Chondrocyte (in vitro differentiated cells): ENCODE measurements at regions not wholly inside any gene's neighbourhood (a gene's known extent, or its start where the extent isn't known, plus 50 kb on each side); places are given as distances from the start of the nearest gene placed in this dataset.

Experiments
- DNase-seq: peaks from one replicate; pipeline ENCODE4 v3.0.0; 2021; ENCODE audit warnings: mixed read lengths, low spot score
- H3K27ac Mint-ChIP-seq: one replicate; pipeline ENCODE4 v1.8.0; 2021; ENCODE audit warnings: mild to moderate bottlenecking, moderate library complexity, mixed read lengths; ENCODE audit not compliant: unreplicated experiment
- H3K27me3 Mint-ChIP-seq: 2 replicates; pipeline ENCODE4 v1.8.0; 2021; ENCODE audit warnings: low read depth, mixed read lengths
- H3K36me3 Mint-ChIP-seq: 2 replicates; pipeline ENCODE4 v1.8.0; 2021; ENCODE audit warnings: low read depth, mixed read lengths
- H3K4me1 Mint-ChIP-seq: 2 replicates; pipeline ENCODE4 v1.8.0; 2021; ENCODE audit warnings: low read depth, mild to moderate bottlenecking, mixed read lengths
- H3K4me3 Mint-ChIP-seq: one replicate; pipeline ENCODE4 v1.8.0; 2021; ENCODE audit warnings: mild to moderate bottlenecking, moderate library complexity, mixed read lengths; ENCODE audit not compliant: unreplicated experiment
- H3K9me3 Mint-ChIP-seq: 2 replicates; pipeline ENCODE4 v1.8.0; 2021; ENCODE audit warnings: low read depth, mixed read lengths
- CTCF ChIP-seq: fragments of 200-600 bp; sonication (generic); IDR thresholded peaks from 2 replicates; pipeline ENCODE4 v1.5.0; 2021; ENCODE audit warnings: antibody characterized with exemption, mild to moderate bottlenecking, moderate library complexity

DNA sequence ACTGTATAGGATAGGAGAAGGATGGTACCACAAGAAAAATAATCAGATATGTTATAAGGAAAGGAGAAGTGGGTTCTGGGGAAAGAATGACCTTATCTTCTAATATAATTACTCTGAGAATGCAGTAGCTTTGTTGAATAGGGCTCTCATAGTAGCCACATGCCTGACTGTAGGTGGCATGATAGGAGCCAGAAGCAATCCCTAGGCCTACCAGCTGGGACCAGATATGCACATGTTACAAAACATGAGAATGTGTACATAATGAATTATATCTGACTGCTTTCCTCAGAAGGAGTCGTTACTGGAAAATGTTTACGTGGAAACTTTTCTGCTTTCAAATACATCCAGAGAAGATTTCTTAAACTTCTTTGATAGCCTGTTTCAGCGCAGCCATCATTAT is 53.2 kb upstream of the FAM3C start:
- H3K9me3 Mint-ChIP-seq = peaks cover 12% of the 10 kb centered on the region
- H3K4me1 Mint-ChIP-seq = peaks cover 22% of the 10 kb centered on the region
- H3K36me3 Mint-ChIP-seq = peaks cover 2% of the 10 kb centered on the region
- no peak overlapping the region for H3K4me3 Mint-ChIP-seq
- H3K27ac Mint-ChIP-seq = no peak overlapping the region
- H3K27me3 Mint-ChIP-seq = no peaks in the 10 kb centered on the region
- peak; percentile 30 for TF ChIP-seq CTCF
- DNase-seq = no peak

- Mint-ChIP-seq H3K4me1 (peaks cover 22% of the 10 kb centered on the region), H3K36me3 (peaks cover under 1% of the 10 kb centered on the region), H3K4me3 (no peak overlapping the region), H3K9me3 (peaks cover 9% of the 10 kb centered on the region), H3K27ac (no peak overlapping the region), H3K27me3 (no peaks in the 10 kb centered on the region)
- no peak for DNase-seq
- no peak for TF ChIP-seq CTCF
Observed at GRCh38 chr7:121448429-121448828, 52.3 kb upstream of the FAM3C start.

- H3K36me3 Mint-ChIP-seq = no peaks in the 10 kb centered on the region
- no peak overlapping the region for H3K4me3 Mint-ChIP-seq
- peaks cover 3% of the 10 kb centered on the region for H3K9me3 Mint-ChIP-seq
- H3K27ac Mint-ChIP-seq = no peak overlapping the region
- no peak for TF ChIP-seq CTCF
- no peaks in the 10 kb centered on the region for H3K27me3 Mint-ChIP-seq
- DNase-seq = no peak
- peaks cover 22% of the 10 kb centered on the region for H3K4me1 Mint-ChIP-seq
Observed at GRCh38 chr7:121447911-121448300, 51.8 kb upstream of the FAM3C start.

GRCh38 chr7:121447243-121447910 is 51.3 kb upstream of the FAM3C start:
- Mint-ChIP-seq H3K27ac (peak overlapping the region; percentile 65), H3K4me1 (peaks cover 22% of the 10 kb centered on the region), H3K27me3 (no peaks in the 10 kb centered on the region), H3K4me3 (no peak overlapping the region), H3K9me3 (no peaks in the 10 kb centered on the region), H3K36me3 (no peaks in the 10 kb centered on the region)
- TF ChIP-seq CTCF = no peak
- no peak for DNase-seq

DNA sequence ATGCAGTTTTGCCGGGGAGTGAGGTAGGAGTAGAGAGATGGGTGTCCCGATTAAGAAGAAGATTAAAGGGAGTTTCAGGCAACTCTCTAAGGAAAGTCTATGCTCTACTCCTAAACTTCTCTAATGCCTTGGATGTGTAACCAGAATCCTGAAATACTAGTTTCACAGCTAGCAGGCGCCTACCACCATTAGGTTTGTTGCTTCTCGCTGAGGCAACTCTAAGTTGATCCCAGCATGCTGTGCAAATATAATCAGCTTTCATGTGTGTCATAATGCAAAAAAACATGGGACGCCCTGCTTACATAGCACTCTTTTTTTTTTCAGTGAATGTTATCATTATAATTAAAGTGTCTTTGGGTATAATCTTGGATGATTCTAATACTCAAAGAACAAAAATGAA is 50.4 kb upstream of the FAM3C start:
- no peaks in the 10 kb centered on the region for H3K9me3 Mint-ChIP-seq
- no peak overlapping the region for H3K4me3 Mint-ChIP-seq
- TF ChIP-seq CTCF = no peak
- no peak for DNase-seq
- H3K27me3 Mint-ChIP-seq = no peaks in the 10 kb centered on the region
- peaks cover 17% of the 10 kb centered on the region for H3K4me1 Mint-ChIP-seq
- H3K36me3 Mint-ChIP-seq = no peaks in the 10 kb centered on the region
- no peak overlapping the region for H3K27ac Mint-ChIP-seq
